ENCODE measurements at regions not wholly inside any gene's neighbourhood (a gene's known extent, or its start where the extent isn't known, plus 50 kb on each side); places are given as distances from the start of the nearest gene placed in this dataset.

DNA sequence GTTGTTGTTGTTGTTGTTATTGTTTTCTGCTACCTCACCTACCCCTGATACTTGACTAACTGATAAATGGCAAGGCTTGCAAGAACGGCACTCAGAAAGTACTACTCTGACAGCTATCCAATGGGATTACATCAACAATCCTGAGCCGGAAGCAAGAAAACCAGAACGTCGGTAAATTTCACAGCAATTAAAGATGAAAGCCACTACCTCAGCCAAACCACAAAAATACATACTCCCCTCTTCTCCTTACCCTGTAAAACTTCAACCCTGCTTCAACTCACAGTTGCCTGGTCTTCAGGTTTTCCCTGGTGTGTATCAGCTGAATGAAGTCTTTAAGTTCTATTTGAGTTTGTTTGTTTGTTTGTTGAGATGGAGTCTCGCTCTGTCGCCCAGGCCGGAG, 293.7 kb upstream of the RND3 start:
- no peak for DNase-seq

DNA sequence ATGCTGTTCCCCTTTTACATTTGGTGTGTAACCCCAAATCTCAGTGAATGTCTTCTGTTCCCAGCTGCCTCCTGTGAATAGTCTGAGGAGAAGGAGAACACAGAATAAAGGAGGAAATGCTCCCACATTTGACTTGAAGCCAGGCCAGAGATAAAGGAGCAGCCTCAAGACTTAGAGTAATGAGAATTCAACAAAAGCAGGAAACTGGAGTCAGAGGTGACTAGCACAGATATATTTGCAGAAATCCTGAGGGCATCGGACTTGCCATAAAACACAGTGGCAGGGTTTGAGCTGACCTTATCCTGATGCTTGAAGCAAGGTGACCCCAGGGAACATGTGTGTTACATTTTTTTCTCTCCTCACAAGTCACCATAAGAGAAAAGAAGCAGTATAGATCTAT, 291.4 kb upstream of the RND3 start:
- DNase-seq = no peak

DNA sequence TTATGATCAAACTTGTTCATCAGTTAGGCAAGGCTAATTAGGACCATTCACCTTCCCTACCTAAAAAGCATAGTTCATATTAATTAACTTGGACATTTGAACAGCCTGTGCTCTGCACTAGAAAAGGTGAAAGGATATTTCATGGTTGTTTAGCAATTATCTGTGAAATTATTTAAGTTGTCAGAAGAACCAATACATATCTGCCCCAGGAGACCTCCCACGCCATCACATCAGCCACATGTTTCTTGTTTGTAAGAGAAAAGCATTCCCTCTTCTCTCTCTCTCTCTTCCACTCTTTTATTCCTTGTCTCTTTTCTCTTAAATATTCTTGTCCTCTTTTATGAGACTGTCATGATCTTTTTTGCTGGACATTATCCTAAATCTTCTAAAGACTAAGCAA, 282.0 kb upstream of the RND3 start:
- DNase-seq = no peak

DNA sequence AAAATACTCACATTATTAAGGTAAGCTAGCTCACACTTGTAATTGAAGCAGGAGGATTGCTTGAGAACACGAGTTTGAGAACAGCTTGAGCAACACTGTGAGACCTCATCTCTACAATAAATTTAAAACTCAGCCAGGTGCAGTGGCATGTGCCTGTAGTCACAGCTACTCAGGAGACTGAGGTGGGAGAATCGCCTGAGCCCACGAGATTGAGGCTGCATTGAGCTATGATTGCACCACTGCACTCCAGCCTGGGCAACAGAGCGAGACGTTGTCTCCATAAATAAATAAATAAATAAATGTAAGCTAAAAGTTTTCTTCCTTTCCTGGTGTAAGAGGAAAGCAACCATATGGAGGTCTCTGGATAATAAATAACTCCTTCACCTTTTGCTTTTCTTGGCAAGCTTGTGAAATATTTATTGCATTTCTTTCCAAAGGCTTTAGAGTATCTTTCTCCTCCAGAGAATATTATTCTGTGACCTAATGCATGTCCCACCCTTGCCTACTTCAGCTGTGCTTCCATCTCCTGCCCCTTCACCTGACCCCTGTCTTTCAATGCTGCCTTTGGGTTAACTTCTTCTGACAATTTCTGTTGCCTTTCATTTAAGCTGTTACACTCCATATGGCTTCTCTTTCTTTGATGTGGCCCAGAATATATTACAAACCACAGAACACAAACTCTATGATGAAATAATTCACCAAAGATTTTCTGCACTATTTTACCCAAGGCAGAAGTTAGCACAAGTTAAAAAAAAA, 280.7 kb upstream of the RND3 start:
- DNase-seq = no peak

DNA sequence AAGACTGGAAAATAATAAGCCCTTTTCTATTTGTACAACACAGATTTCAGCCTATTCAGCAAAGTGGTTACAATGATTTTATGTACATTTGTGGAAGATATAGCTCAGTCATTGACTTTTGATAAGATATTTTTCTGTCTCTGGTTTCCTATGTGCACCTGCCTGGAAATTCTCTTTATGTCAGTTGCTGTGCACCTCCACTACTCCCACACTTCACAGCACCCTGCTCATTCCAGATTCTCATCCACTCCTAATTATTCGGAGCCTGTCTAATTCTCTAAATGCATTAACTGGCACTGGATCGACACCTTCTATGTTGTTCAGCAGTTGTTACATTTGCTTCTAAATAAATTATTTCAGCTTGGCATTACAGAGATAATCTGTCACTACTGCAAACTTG, 275.1 kb upstream of the RND3 start:
- DNase-seq = no peak

DNA sequence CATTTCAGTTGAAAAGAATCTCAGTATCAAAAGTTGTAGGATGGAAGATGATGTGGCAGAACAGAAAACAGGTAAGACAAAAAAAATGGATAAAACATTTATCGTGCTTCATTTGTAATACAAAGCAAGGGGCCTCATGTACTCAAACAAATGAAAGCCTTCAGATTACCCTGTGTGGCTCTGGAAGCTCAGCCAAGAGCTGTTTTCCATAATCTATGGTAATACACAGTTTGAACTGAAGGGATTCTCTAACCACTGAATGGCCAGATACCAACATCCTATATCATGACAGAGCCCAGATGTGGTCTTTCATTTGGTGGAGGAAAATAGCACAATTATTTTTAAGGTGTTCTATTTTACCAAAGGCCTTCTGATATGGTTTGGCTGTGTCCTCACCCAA, 272.1 kb upstream of the RND3 start:
- no peak for DNase-seq

DNA sequence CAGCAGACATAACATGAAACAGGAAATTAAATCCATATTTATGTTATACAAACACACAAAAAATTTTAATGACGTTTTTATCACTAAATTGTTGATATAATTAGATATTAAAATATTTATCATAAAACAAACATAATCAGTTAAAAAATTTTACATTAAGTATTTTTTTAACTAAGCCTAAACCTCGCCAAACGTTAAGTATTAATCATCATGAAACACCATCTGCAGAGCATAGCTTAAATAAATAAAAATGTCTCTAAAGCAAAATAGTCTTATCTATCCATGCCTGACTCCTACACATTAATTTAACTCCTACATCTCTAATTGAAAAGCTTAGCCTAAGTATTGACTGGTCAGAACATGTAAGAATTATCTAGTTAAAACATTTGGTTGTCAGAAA, 271.6 kb upstream of the RND3 start:
- DNase-seq = no peak

DNA sequence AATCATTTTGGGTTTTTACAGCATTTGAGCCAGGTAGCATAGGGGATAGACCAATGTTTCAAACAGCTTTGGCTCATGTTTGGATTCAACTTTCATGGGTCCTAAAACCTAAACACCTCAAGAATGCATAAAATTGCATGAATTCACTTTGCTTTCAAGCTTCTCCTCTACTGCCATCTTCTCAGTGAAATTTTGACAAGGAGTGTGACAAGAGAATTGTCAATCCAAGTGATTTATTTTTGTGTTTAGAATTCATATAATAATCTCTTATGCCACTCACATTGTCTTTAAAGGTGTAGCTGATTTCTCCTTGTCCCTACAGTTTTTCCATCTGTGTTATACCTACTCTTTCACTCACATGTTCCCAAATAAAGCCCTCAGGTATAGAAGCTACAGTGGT, 264.8 kb upstream of the RND3 start:
- DNase-seq = no peak

DNA sequence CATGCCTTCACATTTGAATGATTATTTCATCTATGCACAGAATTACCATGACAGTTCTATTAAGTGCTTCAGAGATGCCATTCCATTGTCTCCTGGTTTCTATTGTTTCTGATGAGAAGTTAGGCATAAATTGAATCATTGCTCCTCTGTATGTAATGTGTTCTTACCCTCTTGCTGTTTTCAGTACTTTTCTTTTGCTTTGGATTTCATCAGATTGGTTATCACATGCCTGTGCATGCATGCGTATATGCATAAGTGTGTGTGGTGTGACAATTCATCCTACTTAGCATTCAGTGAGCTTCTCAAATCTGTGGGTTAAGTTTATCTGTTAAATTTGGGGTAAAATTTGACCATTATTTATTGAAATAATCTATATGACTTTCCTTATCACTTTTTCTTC, 263.3 kb upstream of the RND3 start:
- peak; percentile 24 for DNase-seq

DNA sequence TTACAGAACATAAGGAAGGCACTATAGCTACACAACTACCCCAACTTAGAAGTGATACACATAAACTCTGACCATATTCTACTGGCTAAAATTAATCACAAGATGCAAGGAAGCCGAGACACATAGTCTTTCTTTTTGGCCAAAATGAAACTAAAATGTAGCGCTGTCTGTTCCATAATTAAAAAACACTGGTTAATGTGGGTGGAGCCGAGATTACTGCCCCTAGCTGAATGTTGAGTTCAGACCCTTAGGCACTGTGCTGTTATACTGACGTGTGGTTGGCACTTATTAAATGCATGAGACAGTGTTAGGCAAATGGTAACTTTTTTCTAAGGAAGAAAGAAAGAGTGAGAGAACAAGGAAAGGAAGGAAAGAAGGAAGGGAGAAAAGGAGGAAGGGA, 254.6 kb upstream of the RND3 start:
- DNase-seq = no peak

DNA sequence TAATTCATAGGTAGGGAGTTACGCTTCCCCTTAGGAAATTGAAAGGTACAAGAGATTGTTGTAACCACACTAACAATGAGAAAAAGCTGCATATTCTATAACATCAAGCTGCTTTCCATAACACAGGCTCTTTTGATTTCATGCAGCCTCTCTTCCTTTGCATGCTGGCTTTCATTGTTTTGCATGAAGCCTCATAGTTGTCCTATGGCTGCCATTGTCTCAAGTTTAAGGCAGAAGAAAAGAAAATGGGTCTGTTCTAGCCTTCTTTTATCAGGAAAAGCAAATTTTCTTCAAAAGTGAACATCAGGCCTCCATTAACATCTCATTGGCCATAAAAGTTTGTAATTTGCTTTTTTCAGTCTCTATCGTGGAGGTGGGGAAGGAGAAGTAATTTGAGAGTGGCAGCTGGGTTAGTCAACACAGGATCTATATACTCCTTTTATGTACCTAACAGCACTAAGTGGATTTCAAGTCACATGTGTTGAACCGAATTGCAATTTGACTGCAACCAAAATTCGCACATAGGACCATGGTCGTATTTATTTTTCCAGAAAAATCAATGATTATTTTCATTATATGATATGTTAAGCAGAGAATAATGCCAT, 248.5 kb upstream of the RND3 start:
- no peak for DNase-seq

DNA sequence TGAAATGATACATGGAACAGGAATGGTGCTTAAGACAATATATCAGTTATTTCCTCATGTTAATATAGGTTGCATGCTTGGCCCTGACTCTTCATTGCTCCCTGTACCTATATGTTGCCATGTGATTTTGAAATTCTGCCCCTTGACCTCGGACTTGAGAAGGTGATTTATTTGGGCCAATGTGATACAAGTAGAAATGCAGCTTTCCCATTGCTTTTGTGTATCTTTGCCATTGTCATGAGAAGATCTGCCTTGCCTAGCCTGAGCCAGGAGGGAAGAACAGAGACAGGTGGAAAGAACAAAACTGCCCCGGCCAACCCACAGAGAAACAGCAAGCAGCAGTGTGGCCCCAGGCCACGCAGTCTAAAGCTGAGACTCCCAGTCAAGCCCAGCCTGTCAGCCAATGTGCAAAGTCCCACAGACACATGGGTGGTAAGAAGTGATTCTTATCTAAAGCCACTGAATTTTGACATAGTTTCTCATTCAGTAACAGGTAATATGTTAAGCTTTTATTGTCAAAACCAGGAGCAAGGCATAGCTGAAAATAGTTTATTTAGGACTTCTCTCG, 245.7 kb upstream of the RND3 start:
- DNase-seq = no peak

DNA sequence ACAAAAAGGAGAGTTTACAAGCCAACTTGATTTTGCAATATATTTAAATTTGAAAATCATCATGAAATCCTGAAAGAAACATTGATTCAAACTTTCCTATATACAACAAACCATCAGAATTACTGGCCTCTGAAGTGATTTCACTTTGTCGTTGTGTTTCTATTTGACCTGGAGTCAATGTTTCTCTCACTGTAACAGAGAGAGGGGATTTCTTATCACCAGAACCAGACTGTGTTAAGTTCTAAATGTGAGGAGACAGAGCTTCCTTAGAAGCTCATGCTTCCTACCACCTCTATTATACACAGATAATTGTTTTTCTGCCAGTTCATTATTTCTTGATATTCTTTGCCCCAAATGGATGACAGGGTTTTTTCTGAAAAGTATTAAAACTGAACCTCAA, 245.0 kb upstream of the RND3 start:
- DNase-seq = no peak

DNA sequence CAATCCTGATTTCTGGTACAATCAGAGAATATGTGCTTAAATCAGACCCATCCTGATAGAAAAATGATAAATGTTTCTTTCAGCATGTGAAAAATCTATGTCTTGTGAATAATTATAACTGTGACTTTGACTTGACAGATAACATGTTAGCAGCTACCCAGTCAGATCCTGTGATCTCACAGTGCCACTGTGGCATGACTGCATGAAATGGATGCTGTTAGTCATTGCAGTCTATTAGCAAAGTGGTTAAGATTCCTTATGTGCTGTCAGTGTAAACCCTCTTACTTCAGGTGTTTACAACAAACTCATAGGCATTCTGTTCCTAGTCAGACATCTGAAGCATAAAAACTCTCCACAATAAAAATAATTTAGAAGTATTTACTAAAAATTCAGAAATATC, 244.6 kb upstream of the RND3 start:
- DNase-seq = peak; percentile 51

DNA sequence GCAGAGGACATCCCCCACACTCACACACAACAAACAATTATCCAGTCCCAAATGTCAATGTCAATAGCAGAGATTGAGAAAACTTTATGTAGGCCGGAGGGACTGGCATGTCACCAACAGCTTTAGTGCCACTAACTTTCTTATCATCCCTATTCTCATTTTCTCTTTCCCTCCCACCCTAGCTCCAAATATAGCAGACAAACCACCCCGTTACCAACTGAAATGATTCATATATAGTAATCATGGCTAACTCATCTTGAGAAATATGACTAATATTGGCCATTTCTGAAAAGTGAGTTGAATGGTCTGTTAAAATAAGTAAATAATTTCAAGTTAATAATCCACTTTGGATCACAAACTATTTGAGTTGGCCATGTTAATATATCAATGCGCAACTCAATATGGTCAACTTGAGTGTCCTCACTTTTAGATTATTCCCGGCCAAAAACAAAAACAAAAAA, 242.1 kb upstream of the RND3 start:
- peak; percentile 12 for DNase-seq

DNA sequence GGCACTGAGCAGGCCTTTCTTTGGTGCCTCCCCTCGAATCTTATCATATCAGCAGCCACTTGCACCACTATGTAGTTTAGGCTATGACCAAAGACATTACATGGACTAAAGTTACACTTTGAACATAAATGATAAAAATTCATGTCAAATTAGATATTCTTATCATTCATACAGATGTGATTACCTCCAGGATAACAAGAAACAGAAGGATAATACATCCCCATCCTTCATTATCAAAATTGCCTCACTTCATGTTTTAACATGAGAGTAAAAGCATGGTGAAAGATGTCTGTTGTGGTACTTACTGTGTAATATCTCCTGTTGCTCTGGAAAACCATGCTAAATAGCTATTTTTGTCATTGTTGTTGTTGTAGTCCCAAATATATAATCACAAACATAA, 230.8 kb upstream of the RND3 start:
- no peak for DNase-seq

DNA sequence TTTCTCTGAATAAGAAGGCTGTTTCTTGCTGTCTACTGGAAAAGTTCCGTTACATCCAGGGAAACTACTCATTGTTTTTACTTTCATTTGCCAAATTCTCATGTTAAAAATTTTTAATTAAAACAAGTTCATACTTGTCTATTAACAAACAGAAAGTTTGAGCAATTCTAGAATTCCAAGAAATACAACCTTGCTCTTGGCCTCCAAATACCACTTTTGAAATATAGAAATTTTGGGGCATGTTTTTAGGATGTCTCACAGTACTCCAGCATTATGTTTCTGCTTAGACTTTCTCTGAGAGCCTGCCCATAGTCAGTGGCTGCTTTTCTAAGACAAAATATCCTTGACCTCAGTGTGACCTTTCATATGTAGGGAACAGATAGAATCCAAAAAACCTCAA, 228.7 kb upstream of the RND3 start:
- peak; percentile 36 for DNase-seq

DNA sequence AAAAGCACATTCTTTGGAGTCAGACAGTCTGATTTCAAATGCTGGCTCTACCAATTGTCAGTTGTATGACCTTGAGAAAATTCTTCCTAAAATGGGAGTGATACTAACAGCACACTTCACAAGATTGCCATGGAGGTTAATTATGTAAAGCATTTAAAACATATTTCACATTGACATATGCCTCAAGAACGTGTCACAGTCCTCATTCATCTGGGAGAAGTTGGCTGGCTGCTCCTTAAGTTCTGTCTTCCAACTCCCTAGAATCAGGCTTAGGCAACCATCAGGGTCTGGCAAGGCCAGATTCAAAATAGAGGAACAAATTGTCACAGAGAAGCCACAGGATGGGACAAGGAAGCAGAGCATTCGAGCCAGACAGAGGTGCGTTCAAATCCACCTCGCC, 228.0 kb upstream of the RND3 start:
- no peak for DNase-seq

DNA sequence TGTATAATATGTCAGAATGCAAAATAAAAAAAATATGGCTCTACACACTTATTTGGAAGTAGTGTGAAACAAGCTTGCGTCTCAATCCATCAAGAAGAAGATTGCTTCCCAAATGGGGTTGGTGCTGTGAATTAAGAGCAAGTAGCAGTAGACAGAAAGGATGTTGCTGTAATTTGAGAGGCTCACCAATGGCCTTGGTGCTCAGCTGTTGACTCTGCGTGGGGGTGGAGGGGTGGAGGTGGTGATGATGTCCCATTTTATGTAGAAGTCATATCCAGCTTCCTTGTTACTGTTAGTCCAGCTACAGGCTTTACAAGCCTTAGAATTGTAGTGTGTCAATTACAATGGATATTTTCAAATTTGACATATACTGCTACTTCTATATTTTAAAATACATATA, 223.4 kb upstream of the RND3 start:
- DNase-seq = no peak

DNA sequence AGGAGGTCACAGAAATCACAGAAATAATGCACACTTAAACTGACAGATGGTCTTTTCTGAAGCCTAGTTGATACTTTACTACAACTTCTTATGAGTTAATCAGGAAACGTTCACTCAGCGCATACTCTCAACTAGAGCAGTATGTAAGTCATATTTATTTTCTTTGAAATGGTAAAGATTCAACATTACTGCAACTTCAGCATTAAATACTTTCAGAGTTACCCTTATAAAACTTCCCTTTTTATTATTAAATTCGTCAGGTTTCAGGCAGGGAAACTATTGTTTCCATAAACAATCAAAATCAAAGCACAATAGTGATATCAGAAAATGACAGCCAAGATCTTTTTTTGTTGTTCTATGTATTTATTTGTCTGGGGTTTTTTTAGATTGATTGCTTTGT, 222.6 kb upstream of the RND3 start:
- DNase-seq = no peak

DNA sequence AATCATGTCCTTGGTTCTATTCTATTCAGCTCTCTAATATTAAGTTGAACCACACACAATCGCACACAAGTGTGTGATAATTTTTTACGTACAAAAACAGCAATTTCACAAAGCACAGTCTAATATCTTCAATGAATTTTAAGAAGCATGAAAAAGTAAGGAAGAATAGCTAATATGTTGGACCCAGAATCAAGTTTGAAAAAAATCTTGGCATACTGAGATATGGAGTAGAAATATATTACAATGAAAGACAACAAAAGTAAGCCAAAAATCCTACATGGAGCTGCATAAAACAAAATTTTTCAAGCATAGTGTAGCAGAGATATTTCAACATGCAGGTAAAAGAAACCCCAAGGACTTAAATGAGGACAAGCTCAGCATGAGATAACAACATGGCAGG, 219.1 kb upstream of the RND3 start:
- DNase-seq = no peak

DNA sequence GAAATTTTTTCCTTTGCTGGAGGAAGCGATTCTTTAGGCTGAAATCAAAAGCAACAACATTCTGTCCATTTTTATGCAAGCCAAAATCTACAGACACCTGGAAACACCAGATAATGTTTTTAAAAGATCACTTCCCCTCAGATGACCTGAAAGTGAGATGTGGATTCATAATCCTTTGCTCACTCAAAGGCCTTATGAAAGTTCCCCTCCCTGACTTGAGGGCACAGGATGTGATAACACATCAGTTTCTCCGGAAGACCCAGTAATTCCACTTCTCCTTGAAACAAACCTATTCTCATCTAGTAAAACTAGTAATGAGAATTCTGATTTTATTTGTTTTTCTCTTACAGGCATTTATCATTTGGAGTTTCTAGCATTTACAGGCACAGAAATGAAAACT, 218.3 kb upstream of the RND3 start:
- no peak for DNase-seq

DNA sequence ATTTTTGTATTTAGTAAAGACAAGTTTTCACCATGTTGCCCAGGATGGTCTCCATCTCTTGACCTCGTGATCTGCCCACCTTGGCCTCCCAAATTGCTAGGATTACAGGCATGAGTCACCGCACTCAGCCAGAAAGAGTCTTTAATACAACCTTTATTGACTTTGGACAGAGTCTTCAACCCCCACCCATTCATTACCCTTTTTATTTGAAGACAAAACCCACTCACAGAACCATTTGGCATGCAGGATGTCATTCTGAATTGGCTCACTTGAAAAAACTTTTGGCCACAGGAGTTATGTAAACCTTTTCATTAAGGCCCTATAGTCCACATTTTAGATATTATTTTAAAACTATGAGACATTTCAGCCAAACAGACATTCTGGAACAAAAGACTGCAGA, 217.9 kb upstream of the RND3 start:
- DNase-seq = no peak

DNA sequence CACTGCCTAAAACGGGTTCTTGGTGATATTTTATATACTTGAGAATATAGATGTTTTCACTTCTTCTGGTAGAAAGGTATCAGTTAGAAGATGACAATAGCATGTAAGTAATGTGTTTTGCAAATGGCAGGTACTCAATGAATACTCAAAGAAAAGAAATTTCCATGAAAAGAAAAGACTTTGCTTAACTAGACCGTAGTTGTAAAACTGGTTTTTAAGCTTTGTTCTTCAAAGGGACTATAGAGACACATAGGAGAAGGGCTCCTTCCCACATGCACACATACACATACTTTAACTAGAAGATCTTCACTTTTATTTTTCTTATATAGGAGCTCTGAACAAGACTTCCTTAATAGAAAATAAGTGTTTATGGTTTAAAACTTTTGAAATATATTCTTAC, 215.3 kb upstream of the RND3 start:
- no peak for DNase-seq

Measured in fibroblast of skin of scalp (primary cell).